ENCODE measurements at regions not wholly inside any gene's neighbourhood (a gene's known extent, or its start where the extent isn't known, plus 50 kb on each side); places are given as distances from the start of the nearest gene placed in this dataset.
"Not testable (repeated sequence)": the region's sequence is repeated elsewhere in the genome, so short reads cannot be mapped to it uniquely, and the experiment has no call there.

DNA sequence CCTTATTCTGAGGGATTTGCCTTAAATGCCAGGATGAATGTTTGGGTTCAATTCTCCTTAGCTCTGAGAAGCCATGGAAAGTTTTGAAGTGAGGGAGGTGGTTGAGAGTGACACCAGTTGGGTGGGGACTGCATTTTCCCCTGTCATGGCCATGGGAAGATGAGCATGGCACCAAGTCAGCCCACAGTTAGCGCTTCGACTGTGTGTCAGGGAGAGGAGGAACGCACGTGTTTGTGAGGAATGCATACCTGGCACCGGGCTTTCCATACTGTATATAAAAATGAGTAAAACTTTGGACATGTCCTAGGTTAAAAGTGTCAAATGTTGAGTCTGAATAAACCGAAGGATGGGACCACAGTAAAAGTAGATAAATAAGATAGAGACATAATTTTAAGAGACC is 187.5 kb upstream of the KL start:
- DNase-seq, result no peak

DNA sequence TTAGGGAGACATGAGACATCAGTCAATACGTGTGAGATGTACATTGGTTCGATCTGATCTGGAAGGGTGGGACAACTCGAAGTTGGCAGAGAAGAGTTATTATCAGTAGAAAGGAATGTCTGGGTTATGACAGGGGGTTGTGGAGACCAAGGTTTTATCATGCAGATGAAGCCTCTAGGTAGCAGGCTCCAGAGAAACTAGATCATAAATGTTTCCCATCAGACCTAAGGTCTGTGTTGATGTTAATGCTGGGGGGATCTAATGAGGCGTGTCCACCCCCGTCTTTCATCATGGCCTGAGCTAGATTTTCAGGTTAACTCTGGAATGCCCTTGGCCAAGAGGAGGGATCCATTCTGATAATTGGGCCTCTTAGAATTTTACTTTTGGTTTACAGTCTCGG is 187.0 kb upstream of the KL start:
- DNase-seq, result no peak

DNA sequence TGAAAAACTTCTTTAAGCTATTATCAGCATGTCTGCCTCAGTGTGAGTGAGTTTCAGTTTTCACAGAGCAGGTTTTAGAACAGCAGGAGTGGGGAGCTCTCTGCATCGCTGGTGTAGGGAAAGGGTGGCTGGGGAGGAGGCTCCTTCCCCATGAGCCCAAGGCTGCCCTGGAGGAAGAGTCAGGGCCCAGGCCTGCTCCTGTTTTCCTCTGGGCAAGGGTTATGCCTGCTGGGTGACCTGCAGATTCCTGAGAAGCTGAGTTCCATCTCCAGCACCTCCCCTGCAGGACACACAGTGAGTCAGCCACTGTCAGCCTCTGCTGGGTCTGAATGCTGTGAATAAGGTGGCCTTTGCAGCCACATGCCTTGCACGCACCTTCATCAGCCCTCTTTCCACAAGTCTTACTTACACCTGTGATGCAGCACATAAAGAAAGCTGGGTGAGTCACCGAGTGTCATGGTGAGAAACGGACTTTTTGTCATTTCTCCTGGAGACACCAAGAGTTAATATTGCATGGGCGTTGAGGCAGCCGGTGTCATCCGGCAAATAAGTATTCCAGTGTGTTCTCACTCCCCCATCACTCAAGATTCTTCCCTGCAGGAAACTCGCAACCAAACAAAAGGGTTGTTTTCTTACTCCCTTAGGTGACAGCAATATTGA is 186.4 kb upstream of the KL start:
- no peak for DNase-seq

DNA sequence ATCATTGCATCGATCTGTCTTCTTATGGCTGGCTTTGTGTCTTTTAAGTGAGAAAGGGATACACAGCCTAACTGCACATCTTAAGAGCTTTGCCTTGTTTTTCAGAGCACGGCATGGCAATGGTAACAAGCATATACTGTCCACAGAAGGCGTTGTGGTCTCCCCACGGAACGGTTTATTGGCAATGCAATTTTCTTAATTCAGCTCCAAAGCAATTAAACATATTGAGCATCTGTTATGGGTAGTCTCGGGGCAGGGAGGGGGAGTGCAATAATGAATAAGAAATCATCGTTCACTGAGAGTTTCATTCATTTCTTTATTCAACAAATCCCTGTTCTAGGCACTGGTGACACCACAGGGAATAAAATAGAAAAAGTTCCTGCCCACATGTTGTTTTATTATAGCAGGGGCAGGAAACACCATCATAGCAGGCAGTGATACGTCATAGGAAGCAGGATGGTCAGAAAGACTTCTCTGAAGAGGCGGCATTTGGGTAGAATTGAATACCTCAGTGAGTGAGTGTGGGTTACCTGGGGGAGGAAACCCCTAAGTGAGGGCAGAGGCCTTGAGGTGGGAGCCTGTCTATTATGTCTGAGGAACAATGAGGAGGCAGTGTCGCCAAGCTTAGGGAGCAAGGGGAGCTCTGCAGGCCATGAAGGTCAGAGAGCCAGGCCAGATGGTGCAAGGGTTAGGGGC is 185.7 kb upstream of the KL start:
- DNase-seq, result no peak

DNA sequence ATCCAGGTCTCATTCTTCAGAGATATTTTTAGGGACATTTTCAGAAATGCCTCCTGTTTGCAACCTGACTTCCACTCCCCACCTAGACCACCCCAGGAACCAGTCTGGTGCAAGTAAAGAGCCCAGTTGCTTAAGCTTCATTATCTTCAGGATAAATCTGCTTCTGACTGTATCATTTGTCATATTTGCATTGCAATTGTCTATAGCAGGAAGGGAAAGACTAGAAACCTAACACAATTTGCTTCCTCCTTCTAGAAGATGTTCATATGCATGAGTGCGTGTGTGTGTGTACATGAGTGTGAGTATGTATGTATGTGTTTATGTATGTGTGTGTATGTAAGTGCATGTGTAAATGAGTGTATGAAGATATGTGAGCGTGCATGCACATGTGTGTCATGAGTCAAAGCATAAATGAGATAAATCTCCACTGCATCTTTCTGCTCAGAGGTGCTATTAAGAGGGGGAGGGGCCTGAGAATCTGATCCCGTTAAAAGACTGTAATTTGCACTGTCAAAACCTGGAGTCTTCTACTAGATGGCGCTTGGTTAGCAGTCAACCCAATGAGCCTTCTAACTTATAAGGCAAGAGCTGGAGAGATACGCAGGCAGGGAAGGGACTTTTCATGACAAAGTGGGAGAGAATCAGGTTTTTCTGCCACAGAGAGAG is 178.8 kb upstream of the KL start:
- peak; percentile 69 for DNase-seq

DNA sequence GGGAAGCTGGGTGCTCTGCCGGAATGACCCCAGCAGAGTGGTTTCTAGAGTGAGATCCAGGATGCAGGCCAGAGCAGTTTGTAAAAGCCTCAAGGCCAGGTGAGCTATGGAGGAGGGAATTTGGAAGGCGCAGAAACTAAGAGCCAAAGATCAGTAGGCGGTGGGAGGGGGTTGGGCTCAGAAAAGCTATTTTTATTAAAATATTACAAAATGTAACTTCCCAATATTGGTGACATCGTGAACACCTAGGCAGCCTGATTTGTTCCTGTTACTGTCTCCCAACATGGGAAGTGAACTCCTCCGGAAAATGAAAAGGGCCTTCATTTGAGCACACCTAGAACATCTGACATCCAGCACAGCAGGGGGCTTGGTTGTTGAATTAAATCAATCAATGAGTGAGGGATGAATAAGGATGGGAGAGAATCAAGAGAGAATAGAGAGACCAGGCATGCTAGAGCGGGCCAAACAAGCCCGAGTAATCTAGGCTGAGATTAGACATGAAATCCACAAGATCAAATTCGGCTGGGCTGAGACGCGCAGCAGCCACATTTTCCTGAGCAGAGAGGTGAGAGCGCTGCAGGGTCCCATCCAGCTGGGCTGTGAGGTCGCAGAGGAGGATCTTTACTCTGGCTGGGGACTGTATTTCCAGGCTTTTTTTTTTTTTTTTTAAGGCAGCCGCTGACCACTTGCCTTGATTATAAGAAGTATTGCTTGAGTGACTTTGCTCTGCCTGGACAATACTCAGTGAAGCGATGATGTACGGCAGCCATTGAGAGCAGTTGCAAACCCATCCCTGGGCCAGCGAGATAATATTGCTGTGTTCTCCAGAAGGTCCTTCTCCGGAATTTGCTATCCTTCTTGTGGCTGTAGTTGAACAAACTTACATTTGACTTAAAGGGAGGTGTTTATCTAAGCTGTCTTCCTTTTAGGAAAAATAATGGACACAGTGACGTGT is 178.0 kb upstream of the KL start:
- no peak for DNase-seq

DNA sequence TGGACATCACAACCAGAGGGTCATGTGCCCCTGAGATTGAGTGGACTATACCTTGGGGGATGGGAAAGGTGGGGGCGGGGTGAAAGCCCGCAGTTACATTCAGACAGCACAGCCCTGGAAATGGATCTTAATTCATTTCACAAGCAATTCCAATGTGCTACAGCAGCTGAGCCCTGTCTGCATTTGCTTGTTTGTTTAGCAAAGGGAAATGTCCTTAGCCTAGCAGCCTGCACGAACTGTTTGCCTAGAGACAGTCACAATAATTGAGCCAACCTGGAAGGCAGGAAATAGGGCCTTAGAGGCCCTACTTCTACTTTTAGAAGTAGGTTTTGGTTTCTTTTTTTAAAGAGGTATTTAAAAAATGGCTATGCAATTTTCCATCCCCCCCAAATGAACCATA is 177.3 kb upstream of the KL start:
- peak; percentile 13 for DNase-seq

DNA sequence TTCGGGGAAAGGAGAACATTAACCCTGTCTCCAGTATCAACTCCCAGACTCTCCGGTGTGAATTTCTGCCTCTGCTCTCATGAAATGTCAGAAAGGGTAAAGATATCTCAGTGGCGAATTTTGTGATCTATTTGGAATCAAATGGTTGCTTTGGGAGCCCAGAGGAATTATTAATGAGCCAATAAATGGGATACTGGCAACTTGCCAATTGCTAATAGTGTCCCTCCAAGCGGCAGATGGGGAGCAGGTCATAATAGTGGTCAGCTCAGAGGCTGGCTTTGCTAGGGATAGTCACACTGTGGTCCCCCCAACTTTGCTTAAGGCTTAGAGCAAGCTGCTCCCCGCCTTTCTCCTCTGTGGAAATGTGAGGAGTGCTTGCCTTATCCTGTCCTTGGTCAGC is 176.1 kb upstream of the KL start:
- DNase-seq, result no peak

DNA sequence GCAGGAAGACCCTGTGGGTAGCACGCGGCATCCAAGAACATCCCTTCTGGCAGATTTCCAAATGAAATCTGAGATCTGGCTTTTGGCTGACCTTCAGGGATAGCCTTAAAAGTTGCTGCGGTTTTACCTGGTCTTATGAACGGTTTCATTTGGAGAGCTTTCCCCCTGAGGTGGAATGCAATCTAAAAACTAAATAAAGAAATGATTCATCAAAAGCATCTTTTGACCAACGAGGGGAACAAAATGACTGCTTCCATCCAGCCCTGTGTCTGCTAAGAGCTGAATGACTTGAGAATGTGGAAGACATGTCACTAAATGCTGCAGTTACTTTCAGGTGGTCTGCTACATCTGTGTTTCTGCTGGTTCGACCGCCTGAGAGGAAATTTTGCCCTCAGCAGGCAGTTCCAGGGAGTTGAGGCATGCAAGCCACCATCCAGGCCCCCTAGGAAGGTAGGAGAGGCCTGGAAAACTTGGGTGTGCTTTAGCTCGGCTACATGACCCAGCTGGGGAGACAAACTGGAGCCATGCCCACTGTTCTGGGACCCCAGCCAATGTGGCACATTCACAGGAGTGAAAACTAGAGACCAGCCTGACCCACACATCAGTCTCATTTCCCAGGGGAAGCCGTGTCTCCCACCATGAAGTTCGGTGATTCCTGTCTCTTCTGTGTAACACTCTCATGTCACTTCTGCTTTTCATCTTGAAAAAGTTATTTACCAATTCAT is 175.1 kb upstream of the KL start:
- no peak for DNase-seq

DNA sequence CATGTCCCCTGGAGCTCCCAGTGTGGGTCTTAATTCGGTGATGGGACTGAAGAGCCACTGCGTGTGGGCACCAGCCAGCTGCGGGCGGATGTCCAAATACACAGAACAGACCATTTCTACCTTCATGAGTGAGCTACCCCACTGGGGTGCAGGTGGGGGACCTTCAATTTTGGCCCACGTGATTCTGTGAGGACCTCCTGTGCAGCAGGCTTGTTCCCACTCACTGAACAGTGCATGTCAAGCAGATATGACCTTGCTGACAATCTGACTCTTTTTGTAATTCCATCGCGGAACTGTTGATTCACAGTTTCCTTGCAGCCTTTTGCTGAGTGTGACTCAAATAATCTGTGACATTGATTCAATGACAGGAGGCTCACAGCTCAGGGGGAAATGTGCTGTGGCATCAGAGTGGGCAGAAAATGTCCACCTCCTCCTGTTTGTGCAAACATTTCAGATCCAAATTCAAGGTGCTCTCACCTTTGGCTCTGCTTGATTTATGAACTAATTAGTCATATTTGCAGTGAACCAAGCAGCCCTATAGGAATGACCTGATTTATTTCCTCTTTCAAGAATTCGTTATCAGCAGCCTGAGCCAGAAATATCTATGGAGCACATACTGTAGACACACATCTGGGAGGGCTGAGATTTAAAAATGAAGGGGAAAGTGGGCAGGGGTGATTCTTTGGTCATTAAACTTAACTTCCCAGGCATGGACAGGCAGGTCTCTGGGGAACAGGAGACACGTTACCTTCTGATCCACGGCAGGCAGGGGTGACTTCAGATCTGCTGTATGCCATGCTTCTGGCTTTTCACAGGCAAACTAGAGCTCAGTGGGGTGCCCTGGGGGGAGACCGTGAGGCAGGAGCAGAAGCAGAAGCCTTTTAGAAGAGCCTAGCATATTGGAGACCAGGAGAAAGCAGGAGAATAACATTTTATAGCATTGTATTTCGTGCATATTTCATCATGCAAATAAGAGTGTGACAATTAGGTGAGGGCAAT is 170.0 kb upstream of the KL start:
- no peak for DNase-seq

DNA sequence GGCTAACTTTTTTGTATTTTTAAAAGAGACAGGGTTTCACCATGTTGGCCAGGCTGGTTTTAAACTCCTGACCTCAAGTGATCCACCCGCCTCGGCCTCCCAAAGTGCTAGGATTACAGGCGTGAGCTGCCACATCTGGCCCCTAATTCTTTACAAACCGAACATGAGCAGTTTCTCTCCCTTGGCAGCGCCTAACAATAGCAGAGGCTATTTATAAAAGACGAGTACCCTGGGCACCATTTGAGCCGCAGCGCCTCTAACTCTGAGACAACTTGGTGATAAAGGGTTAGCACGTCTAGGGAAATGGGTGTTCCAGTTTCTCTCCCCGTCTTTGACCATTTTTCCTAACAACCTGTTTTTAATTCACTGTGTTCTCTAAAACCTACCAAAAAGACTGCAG is 168.2 kb upstream of the KL start:
- not testable (repeated sequence) for DNase-seq

DNA sequence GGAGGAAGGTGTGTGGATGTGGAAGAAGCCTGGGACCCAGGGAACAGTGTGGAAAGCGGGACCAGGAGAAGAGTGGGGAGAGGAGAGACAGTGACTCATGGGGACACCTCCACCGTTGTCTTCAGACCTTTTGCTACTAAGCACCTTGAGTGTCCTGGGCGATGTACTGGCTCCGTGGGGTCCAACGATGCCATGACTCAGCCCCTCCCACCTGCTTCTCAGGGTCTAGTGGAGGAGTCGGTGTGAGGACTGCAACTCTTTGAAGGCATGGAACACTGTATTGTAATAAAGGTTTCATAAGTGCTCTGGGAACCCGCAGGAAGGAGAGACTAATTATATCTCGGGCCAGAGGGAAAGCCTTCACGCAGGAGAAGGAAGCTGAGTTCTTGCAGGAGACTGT is 166.9 kb upstream of the KL start:
- no peak for DNase-seq

DNA sequence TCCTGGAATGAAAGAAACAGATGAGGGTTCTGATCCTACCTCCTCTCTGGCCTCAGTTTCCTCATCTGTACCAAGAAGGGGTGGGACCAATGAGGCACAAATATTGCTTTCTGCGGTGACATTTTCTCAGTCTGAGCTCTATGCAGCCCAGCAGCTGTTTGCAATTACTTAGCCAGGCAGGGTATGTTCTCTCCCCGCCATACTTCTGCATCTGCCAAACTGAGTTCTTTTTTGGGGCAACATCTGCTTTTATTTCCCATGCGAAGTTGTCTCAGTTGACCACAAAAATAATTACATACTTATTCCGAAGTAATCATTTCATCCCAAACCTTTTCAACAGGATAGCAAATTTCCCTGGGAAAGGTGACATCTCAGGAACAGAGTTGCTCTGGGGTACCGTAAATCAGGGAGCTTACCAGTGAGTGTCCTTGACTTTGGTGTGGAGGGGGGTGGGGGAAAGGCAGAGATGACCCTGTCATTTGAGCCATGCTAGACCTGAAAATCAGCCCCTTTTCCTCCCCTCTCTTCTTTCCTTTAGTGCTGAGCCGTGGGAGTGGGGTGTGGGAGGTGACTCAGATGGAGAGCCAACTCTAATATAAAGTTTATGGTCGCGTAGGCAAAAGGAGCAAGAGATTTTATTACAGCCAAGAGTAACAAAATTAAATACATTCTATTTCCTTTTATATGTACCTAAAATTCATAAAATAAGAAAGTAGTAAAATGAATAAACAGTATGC is 165.7 kb upstream of the KL start:
- DNase-seq, result no peak

DNA sequence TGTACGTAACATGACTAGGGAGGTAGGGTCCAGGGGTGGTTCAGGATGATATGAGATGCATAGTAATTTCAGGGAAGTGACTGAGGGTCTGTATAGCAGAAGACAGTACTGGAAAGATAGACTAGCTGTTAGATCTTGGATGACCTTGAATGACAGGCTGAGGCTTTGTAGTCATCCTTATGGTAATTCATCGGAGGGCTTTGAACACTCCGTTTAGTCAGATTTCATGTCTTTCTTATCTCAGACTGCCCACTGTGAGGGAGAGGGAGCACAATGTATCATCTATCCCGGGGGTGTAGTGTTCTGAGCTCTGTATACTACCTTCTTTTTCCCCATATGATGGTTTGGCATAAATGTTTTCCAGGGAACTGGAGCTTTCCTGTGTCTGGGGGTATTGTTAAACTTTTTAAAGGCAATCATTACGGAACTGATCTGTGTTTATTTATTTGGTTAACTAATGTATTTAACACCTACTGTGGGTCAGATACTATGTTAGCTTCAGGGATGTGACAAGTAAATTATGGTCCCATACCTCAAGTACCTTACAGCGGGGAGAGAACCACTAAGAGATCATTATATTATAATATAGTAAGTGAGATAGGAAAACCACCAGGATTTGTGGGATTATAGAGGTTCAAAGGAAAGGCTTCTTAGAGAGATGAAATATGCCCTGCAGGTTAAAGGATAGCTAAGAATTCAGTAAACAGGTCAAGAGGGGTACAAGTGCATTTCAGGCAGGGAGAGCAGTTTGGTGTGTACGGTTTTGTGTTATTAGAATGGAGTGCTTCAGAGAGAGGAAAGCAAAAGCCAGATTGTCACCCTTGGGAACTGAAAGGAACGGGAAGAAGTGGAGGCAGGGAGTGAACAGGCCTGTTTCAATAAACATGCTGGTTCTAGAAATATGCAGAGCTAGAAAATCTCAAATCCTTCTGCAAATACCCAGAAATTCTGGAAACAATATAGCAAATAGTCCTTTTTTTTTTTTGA is 164.8 kb upstream of the KL start:
- DNase-seq, result no peak

DNA sequence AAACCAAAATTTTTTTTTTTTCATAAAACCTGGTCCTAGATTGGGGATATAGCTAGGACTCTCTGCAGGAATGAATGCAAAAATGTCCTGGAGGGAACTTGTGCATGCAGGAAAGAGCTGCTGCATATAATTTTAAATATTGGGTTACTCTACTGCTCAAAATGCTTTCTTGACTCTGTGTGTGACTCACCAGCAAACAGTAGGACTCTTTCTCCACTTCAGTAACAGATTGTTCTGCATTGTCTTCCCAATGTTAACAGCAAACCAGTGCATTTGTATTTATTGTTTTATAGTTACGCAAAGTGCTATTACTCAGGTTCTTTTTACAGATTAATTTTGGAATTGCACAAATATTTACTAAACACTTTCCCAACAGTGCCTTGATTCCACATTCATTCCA is 163.7 kb upstream of the KL start:
- DNase-seq, result no peak

DNA sequence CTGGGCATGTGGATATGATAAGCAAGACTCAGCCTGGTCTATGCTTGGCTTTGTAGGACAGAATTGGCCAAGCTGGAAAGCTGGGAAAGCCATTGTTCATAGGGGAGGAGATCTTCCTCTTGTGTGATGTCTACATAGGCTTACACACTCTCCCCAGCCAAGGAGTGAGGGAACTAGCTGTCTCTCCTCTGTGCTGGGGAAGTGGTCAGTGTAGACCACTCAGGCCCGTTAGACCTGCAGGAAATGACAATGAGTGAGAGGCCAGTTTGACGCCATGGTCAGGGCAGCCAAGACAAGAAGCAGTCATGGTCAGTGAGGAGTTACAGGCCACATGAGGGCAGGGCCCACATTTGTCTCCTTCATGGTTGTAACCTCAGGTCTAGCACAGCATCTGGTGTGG is 159.1 kb upstream of the KL start:
- DNase-seq, result no peak

DNA sequence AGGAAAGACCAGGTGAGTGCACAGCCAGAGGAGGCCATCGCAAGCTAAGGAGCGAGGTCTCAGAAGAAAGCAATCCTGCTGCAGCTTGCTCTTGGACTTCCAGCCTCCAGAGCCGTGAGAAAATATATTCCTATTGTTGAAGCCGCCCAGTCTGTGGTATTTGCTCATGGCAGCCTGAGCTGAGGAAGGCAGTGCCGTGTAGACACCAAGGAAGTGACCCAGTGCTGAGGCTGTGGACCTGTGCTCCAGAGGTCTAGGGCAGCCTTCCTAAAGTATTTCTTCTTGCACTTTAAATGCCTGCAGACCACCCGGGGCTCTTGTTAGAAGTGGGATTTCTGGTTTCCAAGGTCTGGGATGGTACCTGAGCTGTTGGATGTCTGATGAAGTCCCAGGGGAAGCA is 158.5 kb upstream of the KL start:
- DNase-seq, result no peak

DNA sequence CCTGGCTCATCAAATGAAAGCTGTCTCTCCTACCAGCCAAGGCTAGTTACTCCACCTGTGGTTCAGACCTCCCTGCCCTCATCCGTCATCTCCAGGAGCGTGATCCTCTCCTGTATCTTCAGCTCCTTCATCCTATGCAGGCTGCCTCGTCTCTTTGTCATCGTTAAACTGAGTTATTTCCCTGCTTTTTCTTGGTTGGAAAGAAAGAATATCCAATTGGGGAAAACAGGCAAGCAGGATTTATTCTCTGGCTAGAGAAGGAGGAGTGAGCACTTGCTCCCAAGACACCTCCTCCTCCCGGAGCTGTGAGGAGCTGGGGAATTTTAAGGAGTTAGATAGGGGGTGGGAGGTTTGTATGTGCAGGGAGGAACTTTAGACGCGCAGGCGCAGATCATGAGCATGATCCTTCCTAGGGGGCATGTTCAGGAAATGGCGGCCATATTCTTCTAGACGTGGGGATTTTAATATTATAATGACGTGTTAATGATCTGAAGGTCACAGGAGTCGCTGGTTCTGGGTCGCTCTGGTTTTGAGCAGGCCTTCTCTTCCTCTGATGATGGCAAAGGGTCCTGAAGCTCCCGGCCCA is 156.4 kb upstream of the KL start:
- no peak for DNase-seq

DNA sequence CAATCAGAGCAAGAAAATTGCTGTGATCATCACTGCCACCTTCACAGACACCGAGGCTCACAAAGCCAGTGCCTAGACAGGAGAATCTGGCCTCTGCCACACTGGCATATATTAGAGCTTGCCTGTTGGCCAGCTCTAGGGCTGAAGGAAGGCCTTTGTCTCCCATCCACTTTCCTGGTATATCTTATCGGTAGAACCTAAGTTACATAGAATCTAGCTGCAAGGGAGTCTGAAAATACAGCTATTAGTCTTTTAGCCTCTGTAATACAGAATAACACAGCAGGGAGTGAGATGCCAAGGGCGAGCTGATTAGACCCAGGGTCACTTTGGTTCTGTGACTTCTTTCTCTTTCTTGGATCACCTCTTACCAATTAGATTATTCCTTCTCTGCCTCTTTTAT is 154.9 kb upstream of the KL start:
- DNase-seq, result no peak

All from NCI-H526 treated with DMSO at 0.1 percent for 48 hours (cell line).